ENCODE measurements at regions not wholly inside any gene's neighbourhood (a gene's known extent, or its start where the extent isn't known, plus 50 kb on each side); places are given as distances from the start of the nearest gene placed in this dataset.

GRCh38 chr15:66834881-66835878 is 133.1 kb downstream of the SMAD6 start:
- TF ChIP-seq POLR2A (IDR thresholded peaks at IDR 0.05) (no peak), CTCF (IDR thresholded peaks at IDR 0.05) (no peak)

All from body of pancreas (tissue), 4 donors.